RWPE2 (cell line): ENCODE measurements at regions not wholly inside any gene's neighbourhood (a gene's known extent, or its start where the extent isn't known, plus 50 kb on each side); places are given as distances from the start of the nearest gene placed in this dataset.

Source experiments
- ATAC-seq: fragments of 200-7000 bp; cut with Tn5 transposase; 3 replicates; pipeline ENCODE4 v1.9.1; 2021; ENCODE audit warnings: low read depth
- DNase-seq: peaks from one replicate; pipeline ENCODE4 v3.0.0-alpha.2; 2020; ENCODE audit warnings: low spot score
- H3K27ac ChIP-seq: fragments of 450-650 bp; 2 replicates; pipeline ENCODE4 v1.5.1; 2017; ENCODE audit warnings: mild to moderate bottlenecking; ENCODE audit not compliant: poor library complexity, severe bottlenecking
- H3K27me3 ChIP-seq: fragments of 250-450 bp; sonication (Bioruptor Pico); 2 replicates; pipeline ENCODE4 v1.5.1; 2021; ENCODE audit warnings: mild to moderate bottlenecking, moderate library complexity; ENCODE audit not compliant: insufficient read depth, poor library complexity, severe bottlenecking
- H3K36me3 ChIP-seq: fragments of 250-450 bp; sonication (Bioruptor Pico); 2 replicates; pipeline ENCODE4 v1.5.1; 2020; ENCODE audit warnings: low read depth, mild to moderate bottlenecking, moderate library complexity
- H3K4me1 ChIP-seq: fragments of 250-450 bp; sonication (Bioruptor Pico); 2 replicates; pipeline ENCODE4 v1.5.1; 2021; ENCODE audit warnings: mild to moderate bottlenecking, moderate library complexity; ENCODE audit not compliant: insufficient read depth, poor library complexity, severe bottlenecking
- H3K4me3 ChIP-seq: fragments of 250-450 bp; sonication (Bioruptor Pico); 2 replicates; pipeline ENCODE4 v1.5.1; 2021; ENCODE audit warnings: mild to moderate bottlenecking, moderate library complexity; ENCODE audit not compliant: severe bottlenecking
- H3K9me3 ChIP-seq: fragments of 250-450 bp; sonication (Bioruptor Pico); 2 replicates; pipeline ENCODE4 v1.5.1; 2021; ENCODE audit warnings: mild to moderate bottlenecking, moderate library complexity; ENCODE audit not compliant: severe bottlenecking
- TF ChIP-seq, protein P1 (sequence below): fragments of 450-650 bp; IDR thresholded peaks from one replicate; pipeline ENCODE4 v1.5.1; 2017; ENCODE audit warnings: mild to moderate bottlenecking, moderate library complexity; ENCODE audit not compliant: poor library complexity, severe bottlenecking

DNA sequence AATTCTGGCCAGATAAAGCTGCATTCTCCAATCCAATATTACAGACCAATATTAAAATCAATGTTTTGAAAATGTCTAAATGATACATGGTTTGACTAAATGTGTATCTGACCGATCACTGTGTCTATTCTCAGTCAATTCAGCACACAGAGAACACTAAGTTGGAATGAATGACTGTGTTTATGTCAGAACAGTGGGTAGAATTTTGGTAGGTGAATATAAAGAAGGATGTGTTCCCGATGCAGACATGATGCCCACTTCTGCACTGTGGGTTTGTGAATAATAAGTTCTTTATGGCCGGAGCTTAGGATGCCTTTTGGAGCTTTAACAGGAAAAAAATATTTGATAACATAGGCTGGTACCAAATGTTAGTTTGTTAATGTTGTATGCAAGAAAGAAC, 113.2 kb upstream of the GIMD1 start:
- H3K4me1 ChIP-seq, result no peaks in the 10 kb centered on the region
- H3K27ac ChIP-seq, result no peak overlapping the region
- TF ChIP-seq, protein P1, sequence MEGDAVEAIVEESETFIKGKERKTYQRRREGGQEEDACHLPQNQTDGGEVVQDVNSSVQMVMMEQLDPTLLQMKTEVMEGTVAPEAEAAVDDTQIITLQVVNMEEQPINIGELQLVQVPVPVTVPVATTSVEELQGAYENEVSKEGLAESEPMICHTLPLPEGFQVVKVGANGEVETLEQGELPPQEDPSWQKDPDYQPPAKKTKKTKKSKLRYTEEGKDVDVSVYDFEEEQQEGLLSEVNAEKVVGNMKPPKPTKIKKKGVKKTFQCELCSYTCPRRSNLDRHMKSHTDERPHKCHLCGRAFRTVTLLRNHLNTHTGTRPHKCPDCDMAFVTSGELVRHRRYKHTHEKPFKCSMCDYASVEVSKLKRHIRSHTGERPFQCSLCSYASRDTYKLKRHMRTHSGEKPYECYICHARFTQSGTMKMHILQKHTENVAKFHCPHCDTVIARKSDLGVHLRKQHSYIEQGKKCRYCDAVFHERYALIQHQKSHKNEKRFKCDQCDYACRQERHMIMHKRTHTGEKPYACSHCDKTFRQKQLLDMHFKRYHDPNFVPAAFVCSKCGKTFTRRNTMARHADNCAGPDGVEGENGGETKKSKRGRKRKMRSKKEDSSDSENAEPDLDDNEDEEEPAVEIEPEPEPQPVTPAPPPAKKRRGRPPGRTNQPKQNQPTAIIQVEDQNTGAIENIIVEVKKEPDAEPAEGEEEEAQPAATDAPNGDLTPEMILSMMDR, result no peak
- ATAC-seq, result no peak
- H3K4me3 ChIP-seq, result no peak overlapping the region
- H3K9me3 ChIP-seq, result no peaks in the 10 kb centered on the region
- no peak for DNase-seq
- H3K27me3 ChIP-seq, result no peaks in the 10 kb centered on the region
- H3K36me3 ChIP-seq, result no peaks in the 10 kb centered on the region

DNA sequence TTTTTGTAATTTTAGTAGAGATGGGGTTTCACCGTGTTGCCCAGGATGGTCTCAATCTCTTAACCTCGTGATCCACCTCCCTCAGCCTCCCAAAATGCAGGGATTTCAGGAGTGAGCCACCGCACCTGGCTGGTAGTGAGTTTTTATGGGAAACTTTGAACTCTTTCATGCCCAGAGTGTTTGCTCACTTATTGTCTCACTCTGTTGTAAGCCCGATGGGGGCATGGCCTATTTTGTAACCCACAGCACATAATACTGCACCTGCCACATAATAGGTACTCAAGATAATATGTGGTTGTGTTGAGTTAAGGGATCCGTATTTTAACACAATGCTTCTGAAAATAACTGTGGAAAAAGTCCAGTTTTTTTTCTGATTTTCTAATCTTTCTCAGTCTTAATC, 109.6 kb upstream of the GIMD1 start:
- no peaks in the 10 kb centered on the region for H3K4me1 ChIP-seq
- DNase-seq (no peak), ATAC-seq (no peak)
- H3K36me3 ChIP-seq, result no peaks in the 10 kb centered on the region
- no peaks in the 10 kb centered on the region for H3K27me3 ChIP-seq
- no peak overlapping the region for H3K27ac ChIP-seq
- H3K9me3 ChIP-seq, result no peaks in the 10 kb centered on the region
- no peak overlapping the region for H3K4me3 ChIP-seq
- TF ChIP-seq, protein P1, result no peak

DNA sequence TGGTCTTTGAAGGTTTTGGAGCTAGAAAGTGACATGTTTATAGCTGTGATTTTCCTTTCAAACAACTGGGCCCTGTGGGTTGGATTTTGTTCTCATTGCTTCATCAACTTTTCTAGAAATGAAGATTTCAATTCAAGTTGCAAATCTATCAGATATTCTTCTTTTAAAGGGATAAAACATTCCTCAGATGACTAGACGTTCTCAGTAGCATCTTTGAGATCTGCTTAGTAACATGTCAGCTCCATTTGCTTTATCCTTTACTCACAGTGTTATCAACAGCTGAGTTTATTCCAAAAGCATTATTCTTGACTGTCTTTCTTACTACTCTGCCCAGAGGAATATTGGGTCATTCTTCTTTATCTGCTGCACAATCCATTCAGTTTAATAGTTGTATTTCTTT, 108.2 kb upstream of the GIMD1 start:
- no peaks in the 10 kb centered on the region for H3K36me3 ChIP-seq
- H3K4me1 ChIP-seq, result no peaks in the 10 kb centered on the region
- no peak for ATAC-seq

DNA sequence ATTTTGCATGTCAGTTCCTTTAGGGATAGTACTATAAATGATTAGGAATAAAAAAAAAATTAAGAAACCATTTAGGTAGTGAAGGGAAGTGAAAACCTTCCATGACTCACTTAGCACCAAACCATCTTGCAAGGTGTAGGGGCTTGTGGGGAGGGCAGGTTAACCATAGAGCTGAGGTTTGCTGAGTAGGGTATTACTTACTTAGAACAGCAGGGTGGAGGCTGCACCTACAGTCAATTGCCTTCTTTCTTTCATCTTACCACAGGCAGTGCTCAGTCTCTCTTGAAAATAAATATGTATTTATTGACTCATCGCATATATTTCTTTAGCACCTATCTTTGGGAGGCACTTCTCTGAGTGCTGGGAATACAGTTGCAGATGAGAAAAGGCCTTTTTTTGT, 104.9 kb upstream of the GIMD1 start:
- ATAC-seq (no peak), DNase-seq (no peak)
- Histone ChIP-seq H3K27me3 (no peaks in the 10 kb centered on the region), H3K9me3 (no peaks in the 10 kb centered on the region), H3K27ac (no peak overlapping the region), H3K4me3 (no peak overlapping the region), H3K36me3 (no peaks in the 10 kb centered on the region), H3K4me1 (no peaks in the 10 kb centered on the region)
- TF ChIP-seq, protein P1, result no peak

More for the DNA sequence above, 108.2 kb upstream of the GIMD1 start:
- Histone ChIP-seq H3K27me3 (no peaks in the 10 kb centered on the region), H3K9me3 (no peaks in the 10 kb centered on the region), H3K4me3 (no peak overlapping the region), H3K27ac (no peak overlapping the region)
- no peak for DNase-seq
- TF ChIP-seq, protein P1, result no peak

DNA sequence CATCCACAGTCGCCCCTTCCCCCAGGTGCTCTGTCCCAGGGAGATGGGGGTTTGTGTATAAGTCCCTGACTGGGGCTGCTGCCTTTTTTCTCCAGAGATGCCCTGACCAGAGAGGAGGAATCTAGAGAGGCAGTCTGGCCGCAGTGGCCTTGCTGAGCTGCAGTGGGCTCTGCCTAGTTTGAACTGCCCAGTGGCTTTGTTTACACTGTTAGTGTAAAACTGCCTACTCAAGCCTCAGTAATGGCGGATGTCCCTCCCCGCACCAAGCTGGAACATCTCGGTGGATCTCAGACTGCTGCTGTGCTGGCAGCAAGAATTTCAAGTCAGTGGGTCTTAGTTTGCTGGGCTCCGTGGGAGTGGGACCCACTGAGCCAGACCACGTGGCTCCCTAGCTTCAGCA, 102.6 kb upstream of the GIMD1 start:
- H3K4me3 ChIP-seq, result no peak overlapping the region
- no peaks in the 10 kb centered on the region for H3K4me1 ChIP-seq
- H3K27me3 ChIP-seq, result no peaks in the 10 kb centered on the region
- no peak overlapping the region for H3K27ac ChIP-seq
- TF ChIP-seq, protein P1, result no peak
- no peak for ATAC-seq
- no peaks in the 10 kb centered on the region for H3K9me3 ChIP-seq
- no peak for DNase-seq
- no peaks in the 10 kb centered on the region for H3K36me3 ChIP-seq
